Large intestine (tissue), 3 donors: ENCODE measurements at regions not wholly inside any gene's neighbourhood (a gene's known extent, or its start where the extent isn't known, plus 50 kb on each side); places are given as distances from the start of the nearest gene placed in this dataset.
"Not testable (repeated sequence)": the region's sequence is repeated elsewhere in the genome, so short reads cannot be mapped to it uniquely, and the experiment has no call there.

Experiments
- DNase-seq, 2 donors: peaks; one replicate each; pipeline versions ENCODE4 v3.0.0 to v3.0.0-alpha.2; 2013
- H3K27ac ChIP-seq: one replicate; pipeline ENCODE4 v1.5.1; 2013; ENCODE audit warnings: low read length
- H3K27me3 ChIP-seq: 2 replicates; pipeline ENCODE4 v1.6.1; 2013; ENCODE audit warnings: low read length; ENCODE audit not compliant: control insufficient read depth, insufficient read depth
- H3K36me3 ChIP-seq: 2 replicates; pipeline ENCODE4 v1.6.1; 2013; ENCODE audit warnings: low read length; ENCODE audit not compliant: control insufficient read depth, insufficient read depth
- H3K4me1 ChIP-seq: one replicate; pipeline ENCODE4 v1.6.1; 2013; ENCODE audit warnings: low read length; ENCODE audit not compliant: control insufficient read depth, insufficient read depth
- H3K4me3 ChIP-seq: one replicate; pipeline ENCODE4 v1.5.1; 2013; ENCODE audit warnings: low read length
- H3K9me3 ChIP-seq: one replicate; pipeline ENCODE4 v1.6.1; 2013; ENCODE audit warnings: mild to moderate bottlenecking, low read depth, low read length, moderate library complexity; ENCODE audit not compliant: control insufficient read depth
- WGBS: methylation state at CpG from one replicate; pipeline ENCODE4 v1.1.5; 2013; ENCODE audit warnings: low lambda C conversion rate; ENCODE audit not compliant: insufficient coverage; 5-methylcytosine and 5-hydroxymethylcytosine counted together

DNA sequence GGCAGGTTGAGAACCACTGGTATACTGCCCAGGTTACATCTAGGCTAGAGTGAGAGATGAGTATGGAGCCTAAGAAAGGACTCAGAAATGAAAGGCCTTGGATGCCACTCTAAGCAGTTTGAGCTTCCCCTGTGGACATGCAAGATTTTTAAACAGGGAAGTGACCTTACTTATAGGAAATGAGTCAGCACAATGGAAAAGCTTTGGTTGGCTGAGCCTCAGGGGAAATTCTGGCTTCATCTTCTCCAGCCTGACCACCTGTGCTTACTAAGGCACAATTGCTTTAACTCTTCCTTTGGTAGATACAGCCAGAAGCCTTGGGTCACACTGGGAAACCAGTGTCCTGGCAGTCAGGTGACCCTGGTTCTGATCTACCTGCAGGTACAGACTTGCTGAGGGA is 380.2 kb upstream of the ZNF462 start:
- H3K4me3 ChIP-seq: no peak overlapping the region

GRCh38 chr9:106486685-106487084 is 376.3 kb upstream of the ZNF462 start:
- no peaks in the 10 kb centered on the region for H3K27me3 ChIP-seq
- WGBS: 80% methylated on average over 1 of the region's 5 CpGs
- no peak overlapping the region for H3K27ac ChIP-seq
- H3K36me3 ChIP-seq: no peaks in the 10 kb centered on the region
- no peak for DNase-seq
- no peaks in the 10 kb centered on the region for H3K9me3 ChIP-seq
- H3K4me3 ChIP-seq: no peak overlapping the region
- no peaks in the 10 kb centered on the region for H3K4me1 ChIP-seq

More for the DNA sequence above, 380.2 kb upstream of the ZNF462 start:
- H3K4me1 ChIP-seq: no peaks in the 10 kb centered on the region
- DNase-seq: no peak
- H3K27ac ChIP-seq: no peak overlapping the region
- H3K9me3 ChIP-seq: no peaks in the 10 kb centered on the region
- no peaks in the 10 kb centered on the region for H3K27me3 ChIP-seq
- no peaks in the 10 kb centered on the region for H3K36me3 ChIP-seq

- no peak for DNase-seq
- Histone ChIP-seq H3K27me3 (no peaks in the 10 kb centered on the region), H3K4me3 (no peak overlapping the region), H3K36me3 (no peaks in the 10 kb centered on the region), H3K4me1 (no peaks in the 10 kb centered on the region), H3K9me3 (no peaks in the 10 kb centered on the region), H3K27ac (no peak overlapping the region)
- no CpG with 5 or more reads among the region's 3 CpGs for WGBS
These were observed 375.7 kb upstream of the ZNF462 start for GRCh38 chr9:106487266-106487665.

GRCh38 chr9:106492126-106492525 is 370.8 kb upstream of the ZNF462 start:
- H3K9me3 ChIP-seq, DNase-seq: not testable (repeated sequence)
- no CpG with 5 or more reads among the region's 7 CpGs for WGBS

DNA sequence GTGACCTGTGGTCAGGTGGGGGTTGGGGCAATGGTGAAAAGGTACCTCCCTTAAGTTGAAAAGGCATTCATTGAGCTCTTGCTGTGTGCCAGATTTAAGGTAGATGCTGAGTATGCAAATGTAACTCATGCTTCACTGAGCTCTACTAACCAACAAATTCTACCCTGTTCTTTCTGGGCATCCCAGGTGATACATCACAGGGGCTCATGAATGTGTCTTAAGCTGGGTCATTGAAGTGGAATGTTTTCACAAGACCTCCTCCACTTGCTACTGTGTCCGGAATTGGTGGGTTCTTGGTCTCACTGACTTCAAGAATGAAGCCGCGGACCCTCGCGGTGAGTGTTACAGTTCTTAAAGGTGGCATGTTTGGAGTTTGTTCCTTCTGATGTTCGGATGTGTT is 362.8 kb upstream of the ZNF462 start:
- Histone ChIP-seq H3K4me1 (no peaks in the 10 kb centered on the region), H3K27ac (no peak overlapping the region)
- no CpG with 5 or more reads among the region's 6 CpGs for WGBS

More at GRCh38 chr9:106492126-106492525, 370.8 kb upstream of the ZNF462 start:
- not testable (repeated sequence) for H3K27me3 ChIP-seq, H3K27ac ChIP-seq, H3K36me3 ChIP-seq, H3K4me1 ChIP-seq, H3K4me3 ChIP-seq

GRCh38 chr9:106501210-106501609 is 361.8 kb upstream of the ZNF462 start:
- not testable (repeated sequence) for DNase-seq, H3K27me3 ChIP-seq, H3K4me3 ChIP-seq, H3K9me3 ChIP-seq, H3K36me3 ChIP-seq, H3K4me1 ChIP-seq, H3K27ac ChIP-seq
- no CpG with 5 or more reads among the region's 18 CpGs for WGBS

More for the DNA sequence above, 362.8 kb upstream of the ZNF462 start:
- Histone ChIP-seq H3K27me3 (no peaks in the 10 kb centered on the region), H3K36me3 (no peaks in the 10 kb centered on the region), H3K9me3 (peaks cover 7% of the 10 kb centered on the region), H3K4me3 (no peak overlapping the region)
- DNase-seq: no peak

DNA sequence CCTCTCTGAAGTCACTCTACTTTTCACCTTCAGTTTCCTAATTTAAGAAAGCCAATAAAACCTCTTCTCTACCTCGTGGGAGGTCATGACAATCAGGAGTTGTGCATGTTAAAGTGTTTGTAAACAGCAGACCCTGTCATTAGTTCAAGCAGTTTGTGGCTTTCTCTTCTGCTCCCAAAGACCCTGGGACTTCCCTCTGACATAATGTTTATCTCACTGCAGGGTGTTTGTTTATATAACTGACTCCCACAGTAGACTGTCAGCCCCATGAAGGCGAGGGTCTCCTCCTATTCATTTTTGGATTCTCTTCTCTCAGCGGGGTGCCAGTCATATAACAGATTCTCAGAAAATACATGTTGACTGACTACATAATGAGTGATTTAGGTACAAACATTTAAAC is 360.0 kb upstream of the ZNF462 start:
- H3K27me3 ChIP-seq: no peaks in the 10 kb centered on the region
- peaks cover 7% of the 10 kb centered on the region for H3K9me3 ChIP-seq
- no peak overlapping the region for H3K4me3 ChIP-seq
- H3K36me3 ChIP-seq: no peaks in the 10 kb centered on the region
- no peaks in the 10 kb centered on the region for H3K4me1 ChIP-seq
- WGBS: no CpG with 5 or more reads among the region's 3 CpGs
- no peak for DNase-seq
- no peak overlapping the region for H3K27ac ChIP-seq

DNA sequence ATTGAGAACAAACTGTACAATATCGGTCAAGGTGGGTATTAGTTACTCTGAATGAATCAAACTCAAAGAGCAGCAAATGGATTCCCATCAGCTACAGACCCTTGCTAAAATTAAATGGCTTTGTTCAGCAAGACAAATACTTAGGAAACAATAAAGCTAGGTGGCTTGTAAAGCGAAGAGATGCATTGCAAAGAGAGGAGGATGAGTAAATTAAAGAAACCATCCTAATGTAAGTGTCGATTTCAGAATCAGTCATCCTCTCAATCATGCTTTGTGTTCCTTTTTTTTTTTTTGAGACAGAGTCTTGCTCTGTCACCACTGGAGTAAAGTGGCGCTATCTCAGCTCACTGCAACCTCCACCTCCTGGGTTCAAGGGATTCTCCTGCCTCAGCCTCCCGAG is 359.2 kb upstream of the ZNF462 start:
- 83% methylated on average over 1 of the region's 5 CpGs for WGBS
- H3K9me3 ChIP-seq: peaks cover 7% of the 10 kb centered on the region
- no peak overlapping the region for H3K4me3 ChIP-seq
- H3K27ac ChIP-seq: no peak overlapping the region
- DNase-seq: no peak
- H3K27me3 ChIP-seq: no peaks in the 10 kb centered on the region
- H3K4me1 ChIP-seq: no peaks in the 10 kb centered on the region
- no peaks in the 10 kb centered on the region for H3K36me3 ChIP-seq

GRCh38 chr9:106526716-106527204 is 336.2 kb upstream of the ZNF462 start:
- H3K9me3 ChIP-seq: no peaks in the 10 kb centered on the region
- H3K36me3 ChIP-seq: no peaks in the 10 kb centered on the region
- 80% methylated on average over 1 of the region's 2 CpGs for WGBS
- H3K4me3 ChIP-seq: no peak overlapping the region
- H3K4me1 ChIP-seq: no peaks in the 10 kb centered on the region
- no peak overlapping the region for H3K27ac ChIP-seq
- no peak for DNase-seq
- H3K27me3 ChIP-seq: no peaks in the 10 kb centered on the region

DNA sequence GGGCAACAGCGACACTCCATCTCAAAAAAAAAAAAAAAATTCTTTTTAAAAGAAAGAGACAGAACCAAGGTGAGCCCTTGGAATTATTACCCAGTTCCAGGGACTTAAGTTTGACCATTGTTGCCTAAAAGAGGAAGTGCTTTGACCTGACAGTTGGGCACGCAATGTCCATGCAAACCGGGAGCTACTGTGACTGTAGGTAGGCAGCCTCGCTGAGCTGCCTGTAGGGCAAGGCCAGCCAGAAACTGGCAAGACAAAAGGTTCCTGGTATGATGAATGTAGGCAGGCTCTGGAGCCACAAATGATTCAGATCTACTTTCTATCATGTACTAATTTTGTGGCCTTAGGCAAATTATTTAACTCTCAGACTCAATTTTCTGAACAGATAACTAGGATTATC is 334.8 kb upstream of the ZNF462 start:
- no peaks in the 10 kb centered on the region for H3K4me1 ChIP-seq
- H3K27me3 ChIP-seq: no peaks in the 10 kb centered on the region
- no peak overlapping the region for H3K4me3 ChIP-seq
- no peak for DNase-seq
- 83% methylated on average over 1 of the region's 4 CpGs for WGBS
- H3K27ac ChIP-seq: no peak overlapping the region
- H3K9me3 ChIP-seq: no peaks in the 10 kb centered on the region
- no peaks in the 10 kb centered on the region for H3K36me3 ChIP-seq

DNA sequence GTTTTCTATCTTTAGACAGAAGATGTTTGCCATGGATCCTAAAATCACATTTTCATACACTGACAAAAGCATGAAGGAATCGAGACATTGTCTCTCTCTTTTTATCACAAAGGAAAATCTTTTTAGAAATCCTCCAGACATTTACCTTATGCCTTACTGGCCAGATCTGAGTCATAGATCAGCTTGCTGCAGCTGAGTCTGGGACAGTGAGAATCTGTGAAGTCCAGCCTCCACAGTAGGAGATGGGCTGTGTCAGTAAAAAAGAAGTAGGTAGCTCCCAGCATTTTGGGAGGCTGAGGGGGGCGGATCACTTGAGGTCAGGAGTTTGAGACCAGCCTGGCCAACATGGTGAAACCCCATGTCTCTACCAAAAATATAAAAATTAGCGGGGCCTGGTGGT is 333.4 kb upstream of the ZNF462 start:
- no peak overlapping the region for H3K4me3 ChIP-seq
- 67% methylated on average over 1 of the region's 3 CpGs for WGBS
- H3K36me3 ChIP-seq: no peaks in the 10 kb centered on the region
- H3K4me1 ChIP-seq: no peaks in the 10 kb centered on the region
- no peaks in the 10 kb centered on the region for H3K27me3 ChIP-seq
- H3K9me3 ChIP-seq: no peaks in the 10 kb centered on the region
- DNase-seq: no peak
- H3K27ac ChIP-seq: no peak overlapping the region
